HG03066 (cell line): ENCODE measurements at regions not wholly inside any gene's neighbourhood (a gene's known extent, or its start where the extent isn't known, plus 50 kb on each side); places are given as distances from the start of the nearest gene placed in this dataset.

ENCODE experiments used
- ATAC-seq: cut with Tn5 transposase; IDR thresholded peaks from one replicate; pipeline ENCODE4 v1.9.1; 2021; ENCODE audit warnings: low read depth; ENCODE audit not compliant: unreplicated experiment

GRCh38 chr6:79777713-79778579 is 146.8 kb downstream of the SH3BGRL2 start:
- peak; percentile 82 for ATAC-seq

GRCh38 chr6:79776076-79776475 is 144.9 kb downstream of the SH3BGRL2 start:
- ATAC-seq = no peak

- ATAC-seq = no peak
Observed at GRCh38 chr6:79775222-79775621, 144.1 kb downstream of the SH3BGRL2 start.

GRCh38 chr6:79764747-79765146 is 133.6 kb downstream of the SH3BGRL2 start:
- ATAC-seq = no peak

- ATAC-seq = no peak
Observed at GRCh38 chr6:79763301-79763700, 132.2 kb downstream of the SH3BGRL2 start.

- ATAC-seq = no peak
Observed at GRCh38 chr6:79762370-79762769, 131.2 kb downstream of the SH3BGRL2 start.

- no peak for ATAC-seq
Observed at GRCh38 chr6:79756496-79756895, 125.4 kb downstream of the SH3BGRL2 start.

- no peak for ATAC-seq
Observed at GRCh38 chr6:79755967-79756366, 124.8 kb downstream of the SH3BGRL2 start.
